ENCODE measurements at regions not wholly inside any gene's neighbourhood (a gene's known extent, or its start where the extent isn't known, plus 50 kb on each side); places are given as distances from the start of the nearest gene placed in this dataset.
"Not testable (repeated sequence)": the region's sequence is repeated elsewhere in the genome, so short reads cannot be mapped to it uniquely, and the experiment has no call there.

- DNase-seq, result no peak
Measured at GRCh38 chr11:43034341-43034740, 277.5 kb upstream of the API5 start.

GRCh38 chr11:43035086-43035485 is 276.7 kb upstream of the API5 start:
- no peak for DNase-seq

- no peak for DNase-seq
Measured at GRCh38 chr11:43053638-43054412, 258.0 kb upstream of the API5 start.

GRCh38 chr11:43067681-43068080 is 244.1 kb upstream of the API5 start:
- no peak for DNase-seq

GRCh38 chr11:43071338-43071737 is 240.5 kb upstream of the API5 start:
- DNase-seq, result no peak

- no peak for DNase-seq
Measured at GRCh38 chr11:43072096-43072495, 239.7 kb upstream of the API5 start.

- no peak for DNase-seq
Measured at GRCh38 chr11:43072911-43073310, 238.9 kb upstream of the API5 start.

GRCh38 chr11:43074810-43075209 is 237.0 kb upstream of the API5 start:
- no peak for DNase-seq

GRCh38 chr11:43101113-43101512 is 210.7 kb upstream of the API5 start:
- DNase-seq, result no peak

- no peak for DNase-seq
Measured at GRCh38 chr11:43116071-43116470, 195.7 kb upstream of the API5 start.

- DNase-seq, result no peak
Measured at GRCh38 chr11:43119275-43119970, 192.4 kb upstream of the API5 start.

GRCh38 chr11:43122546-43122945 is 189.2 kb upstream of the API5 start:
- DNase-seq, result no peak

- no peak for DNase-seq
Measured at GRCh38 chr11:43123443-43123842, 188.4 kb upstream of the API5 start.

GRCh38 chr11:43124272-43124935 is 187.4 kb upstream of the API5 start:
- DNase-seq, result no peak

GRCh38 chr11:43129329-43129728 is 182.5 kb upstream of the API5 start:
- DNase-seq, result no peak

GRCh38 chr11:43130616-43131015 is 181.2 kb upstream of the API5 start:
- DNase-seq, result no peak

- DNase-seq, result no peak
Measured at GRCh38 chr11:43135966-43136534, 175.7 kb upstream of the API5 start.

- no peak for DNase-seq
Measured at GRCh38 chr11:43138621-43139140, 173.1 kb upstream of the API5 start.

- DNase-seq, result no peak
Measured at GRCh38 chr11:43145653-43146052, 166.1 kb upstream of the API5 start.

GRCh38 chr11:43150697-43151096 is 161.1 kb upstream of the API5 start:
- no peak for DNase-seq

GRCh38 chr11:43164831-43165230 is 147.0 kb upstream of the API5 start:
- DNase-seq, result no peak

GRCh38 chr11:43165393-43165792 is 146.4 kb upstream of the API5 start:
- not testable (repeated sequence) for DNase-seq

GRCh38 chr11:43168241-43168640 is 143.6 kb upstream of the API5 start:
- not testable (repeated sequence) for DNase-seq
